ENCODE measurements at regions not wholly inside any gene's neighbourhood (a gene's known extent, or its start where the extent isn't known, plus 50 kb on each side); places are given as distances from the start of the nearest gene placed in this dataset.
A peak's percentile ranks its signal among the peaks of the same experiment; 100 is the strongest.

DNA sequence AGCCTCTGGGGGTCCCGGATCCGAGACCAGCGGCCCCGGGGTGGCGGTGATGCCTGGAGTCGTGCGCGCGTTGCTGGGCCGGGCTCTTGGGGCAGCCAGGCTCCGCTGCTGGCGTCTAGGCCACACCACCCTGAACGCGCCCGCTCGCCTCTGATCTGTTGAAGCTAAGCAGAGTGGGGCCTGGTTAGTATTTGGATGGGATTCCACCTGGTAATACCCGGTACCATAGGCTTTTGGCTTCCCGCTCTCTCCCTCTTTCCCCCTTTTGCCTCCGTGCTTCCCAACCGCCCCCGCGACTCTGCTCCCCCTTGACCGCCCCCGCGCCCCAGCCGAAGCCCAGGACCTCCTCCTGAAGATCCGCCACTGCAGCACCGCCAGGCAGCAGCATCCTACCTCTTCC is 1383.5 kb upstream of the DEFB115 start:
- H3K18ac ChIP-seq (ENCODE audit: insufficient read length, low read depth, low read length): no peak overlapping the region
- no peaks in the 10 kb centered on the region for H3K79me2 ChIP-seq (ENCODE audit: insufficient read depth, low read length)
- H4K8ac ChIP-seq (replicated peaks; ENCODE audit: insufficient read length, low read depth, low read length): no peak overlapping the region
- H3K4ac ChIP-seq (ENCODE audit: low read depth, low read length): no peak overlapping the region
- no peaks in the 10 kb centered on the region for H4K20me1 ChIP-seq (ENCODE audit: control insufficient read depth, insufficient read depth, insufficient read length)
- H3K4me2 ChIP-seq (ENCODE audit: insufficient read depth, insufficient read length, low read length): no peak overlapping the region
- H2BK15ac ChIP-seq (ENCODE audit: low read depth, low read length): no peak overlapping the region
- no CpG with 5 or more reads among the region's 28 CpGs for WGBS (ENCODE audit: extremely low coverage, insufficient read length, low lambda C conversion rate)
- H2BK5ac ChIP-seq (ENCODE audit: insufficient read length, low read length): no peak overlapping the region
- H3K27ac ChIP-seq (ENCODE audit: insufficient read length, low read depth, low read length): no peak overlapping the region
- H3K23ac ChIP-seq (ENCODE audit: insufficient read length, low read depth, low read length): no peak overlapping the region
- H4K91ac ChIP-seq (ENCODE audit: insufficient read length, low read depth, low read length): no peak overlapping the region
- no peaks in the 10 kb centered on the region for H3K4me1 Mint-ChIP-seq
- H2BK120ac ChIP-seq (ENCODE audit: low read depth, low read length, poor library complexity, severe bottlenecking): no peak overlapping the region
- H4K5ac ChIP-seq (ENCODE audit: insufficient read length, low read depth, low read length): no peak overlapping the region
- H3K9me3 ChIP-seq (ENCODE audit: control insufficient read depth, low read depth, low read length): peaks cover 60% of the 10 kb centered on the region
- peak; percentile 65 for DNase-seq
- peaks cover 33 to 61% (median 37%) of the 10 kb centered on the region in 3 experiments for H3K36me3 Mint-ChIP-seq (ENCODE audit: insufficient read depth in 1 of 3, low read depth in 3 of 3)
- no peak for TF ChIP-seq CTCF (conservative IDR thresholded peaks at IDR 0.05)
- no peak overlapping the region for H3T11ph ChIP-seq (ENCODE audit: low read length)
- peaks cover 15% of the 10 kb centered on the region for H3K27me3 Mint-ChIP-seq (ENCODE audit: low read depth)
- H3K4me1 ChIP-seq (ENCODE audit: insufficient read depth, low read length): no peaks in the 10 kb centered on the region
- no peak overlapping the region for H2AK5ac ChIP-seq (ENCODE audit: insufficient read length, low read length)
- H2BK12ac ChIP-seq (ENCODE audit: insufficient read length, low read depth, low read length): no peak overlapping the region
- H2BK20ac ChIP-seq (ENCODE audit: low read depth, low read length, poor library complexity, severe bottlenecking): no peak overlapping the region
- peaks cover 97 to 98% of the 10 kb centered on the region in 2 experiments for H3K9me3 Mint-ChIP-seq
- no peak overlapping the region for H3K4me3 Mint-ChIP-seq
- no peak overlapping the region for H3K56ac ChIP-seq (ENCODE audit: insufficient read length, low read depth, low read length)
- no peak overlapping the region for H3K14ac ChIP-seq (ENCODE audit: insufficient read depth, low read length)
- no peaks in the 10 kb centered on the region for H3K23me2 ChIP-seq (ENCODE audit: insufficient read length, low read depth, low read length, poor library complexity, severe bottlenecking)
- no peak overlapping the region for H3K9ac ChIP-seq (ENCODE audit: extremely low read depth, insufficient read length, low read length)
- H2AFZ ChIP-seq (ENCODE audit: low read length): no peak overlapping the region
- H3K79me1 ChIP-seq (ENCODE audit: insufficient read depth, low read depth, low read length, poor library complexity, severe bottlenecking): no peaks in the 10 kb centered on the region
- no peaks in the 10 kb centered on the region for H3K27me3 ChIP-seq (ENCODE audit: insufficient read depth, low read length)
- no peak overlapping the region for H3K27ac Mint-ChIP-seq

Measured in H9 (cell line).